Transverse colon (tissue), 4 donors: ENCODE measurements at regions not wholly inside any gene's neighbourhood (a gene's known extent, or its start where the extent isn't known, plus 50 kb on each side); places are given as distances from the start of the nearest gene placed in this dataset.

Experiments used
- DNase-seq: peaks from one replicate; pipeline ENCODE4 v3.0.0-alpha.2; 2019
- H3K27ac ChIP-seq, 4 donors: fragments of 200-600 bp; sonication (generic); 2 replicates each; pipeline ENCODE4 v1.5.1; 2016 to 2018; ENCODE audit warnings: inconsistent platforms in 4 of 4
- H3K27me3 ChIP-seq: fragments of 200-600 bp; sonication (generic); 2 replicates; pipeline ENCODE4 v1.5.1; 2017; ENCODE audit warnings: inconsistent platforms
- H3K36me3 ChIP-seq, 4 donors: fragments of 200-600 bp; sonication (generic); 2 replicates each; pipeline ENCODE4 v1.5.1; 2017 to 2019; ENCODE audit warnings: inconsistent platforms in 4 of 4
- H3K4me1 ChIP-seq, 4 donors: fragments of 200-600 bp; sonication (generic); 2 replicates each; pipeline ENCODE4 v1.5.1; 2017 to 2020; ENCODE audit warnings: inconsistent platforms in 4 of 4
- H3K4me3 ChIP-seq, 4 donors: fragments of 200-600 bp; sonication (generic); 1 replicate in 1 of 4; 2 replicates in 3 of 4; pipeline versions ENCODE4 v1.5.1 to v1.6.1; 2017 to 2019; ENCODE audit warnings: inconsistent platforms in 4 of 4
- H3K9me3 ChIP-seq, 2 donors: fragments of 200-600 bp; sonication (generic); 2 replicates each; pipeline ENCODE4 v1.5.1; 2017 to 2019; ENCODE audit warnings: inconsistent platforms in 2 of 2
- CTCF ChIP-seq, 5 experiments: fragments of 200-600 bp in 3 of 5; fragments of 450-650 bp in 2 of 5; sonication (generic) in 3 of 5; IDR thresholded peaks; 1 replicate in 2 of 5; 2 replicates in 3 of 5; pipeline ENCODE4 v1.5.1; 2016 to 2017; ENCODE audit warnings: antibody characterized with exemption in 5 of 5, inconsistent platforms in 3 of 5, mild to moderate bottlenecking in 2 of 5, moderate library complexity in 1 of 5
- EP300 ChIP-seq: sonication (generic); formaldehyde crosslinking; IDR thresholded peaks from one replicate; pipeline ENCODE4 v1.6.1; 2017; ENCODE audit warnings: antibody characterized with exemption, low read depth
- POLR2A ChIP-seq: fragments of 450-650 bp; IDR thresholded peaks from one replicate; pipeline ENCODE4 v1.6.1; 2016; ENCODE audit warnings: antibody characterized with exemption, mild to moderate bottlenecking, moderate library complexity
- POLR2AphosphoS5 ChIP-seq, 3 donors: sonication (generic); formaldehyde crosslinking; IDR thresholded peaks; one replicate each; pipeline ENCODE4 v1.6.1; 2016; ENCODE audit warnings: antibody characterized with exemption in 3 of 3
- WGBS, 2 donors: methylation state at CpG; one replicate each; pipeline ENCODE4 v1.1.5; 2018; ENCODE audit warnings: low coverage in 1 of 2; 5-methylcytosine and 5-hydroxymethylcytosine counted together
- in situ Hi-C, 4 donors: fragments of 200-750 bp; cut with MboI; loops; one replicate each; pipeline versions ENCODE4 v1.15.0 to v1.15.1; 2017; ENCODE audit warnings: low sequenced_read_pairs in 3 of 4, low pct_ligation_motif_present in 1 of 4, low pct_unique_long_range_greater_than_20kb in 1 of 4
- intact Hi-C: fragments of 100-400 bp; cut with DNase I; formaldehyde crosslinking; loops from one replicate; pipeline ENCODE4 v1.15.1; 2023; ENCODE audit warnings: low total_unique reads

DNA sequence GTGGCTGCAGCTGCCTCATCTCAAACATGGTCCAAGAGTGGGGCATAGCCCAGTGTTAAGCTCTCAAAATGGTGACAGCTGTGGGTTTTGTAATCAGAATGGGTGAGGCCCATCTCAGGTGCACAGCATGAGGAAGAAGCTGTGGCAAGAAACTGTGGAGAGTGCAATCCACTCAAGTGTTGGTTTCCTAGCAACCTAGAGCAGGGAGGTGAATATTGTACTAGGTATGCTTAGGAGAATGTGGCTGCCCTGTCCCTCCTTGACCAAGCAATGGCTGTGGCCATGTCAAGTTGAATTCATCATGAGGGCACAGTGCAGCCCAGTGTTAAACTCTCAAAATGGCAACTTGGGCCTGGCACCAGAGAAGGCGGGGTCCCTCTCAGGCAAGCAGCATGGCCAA, 160.5 kb upstream of the KCNN2 start:
- TF ChIP-seq POLR2AphosphoS5 (IDR thresholded peaks at IDR 0.05) = no peak
- TF ChIP-seq POLR2A = no peak
- TF ChIP-seq EP300 = no peak
- no peak for TF ChIP-seq CTCF (IDR thresholded peaks at IDR 0.05)
- no peaks in the 10 kb centered on the region for H3K27me3 ChIP-seq
- H3K4me3 ChIP-seq = no peak overlapping the region
- in situ Hi-C loops (no loop called here), intact Hi-C loops (no loop called here)
- 45% methylated on average over 1 of the region's 1 CpG; no CpG with 5 or more reads in 1 of the 2 donors for WGBS, 2 donors
- no peaks in the 10 kb centered on the region for H3K36me3 ChIP-seq
- no peaks in the 10 kb centered on the region for H3K4me1 ChIP-seq
- no peaks in the 10 kb centered on the region for H3K9me3 ChIP-seq
- no peak for DNase-seq
- no peak overlapping the region for H3K27ac ChIP-seq

- TF ChIP-seq EP300 = no peak
- no peak for TF ChIP-seq POLR2A
- TF ChIP-seq POLR2AphosphoS5 (IDR thresholded peaks at IDR 0.05) = no peak
- no peak for TF ChIP-seq CTCF (IDR thresholded peaks at IDR 0.05)
- Histone ChIP-seq H3K27me3 (no peaks in the 10 kb centered on the region), H3K36me3 (no peaks in the 10 kb centered on the region), H3K9me3 (no peaks in the 10 kb centered on the region), H3K4me1 (no peaks in the 10 kb centered on the region), H3K27ac (no peak overlapping the region), H3K4me3 (no peak overlapping the region)
- in situ Hi-C loops = no loop called here
- DNase-seq = no peak
- intact Hi-C loops = no loop called here
- WGBS, 2 donors = 72 to 74% methylated on average over 2 of the region's 2 CpGs
Observed at GRCh38 chr5:114204923-114205322, 156.9 kb upstream of the KCNN2 start.

GRCh38 chr5:114206640-114207039, 155.2 kb upstream of the KCNN2 start:
- 75 to 78% methylated on average over 3 of the region's 3 CpGs for WGBS, 2 donors
- DNase-seq = no peak
- no peaks in the 10 kb centered on the region for H3K36me3 ChIP-seq
- no peaks in the 10 kb centered on the region for H3K9me3 ChIP-seq
- in situ Hi-C loops = no loop called here
- H3K27me3 ChIP-seq = no peaks in the 10 kb centered on the region
- H3K27ac ChIP-seq = no peak overlapping the region
- H3K4me3 ChIP-seq = no peak overlapping the region
- intact Hi-C loops = no loop called here
- TF ChIP-seq EP300 (no peak), CTCF (IDR thresholded peaks at IDR 0.05) (no peak), POLR2AphosphoS5 (IDR thresholded peaks at IDR 0.05) (no peak), POLR2A (no peak)
- H3K4me1 ChIP-seq = no peaks in the 10 kb centered on the region

- intact Hi-C loops = no loop called here
- Histone ChIP-seq H3K36me3 (no peaks in the 10 kb centered on the region), H3K27ac (no peak overlapping the region), H3K4me1 (no peaks in the 10 kb centered on the region), H3K27me3 (no peaks in the 10 kb centered on the region), H3K9me3 (no peaks in the 10 kb centered on the region), H3K4me3 (no peak overlapping the region)
- in situ Hi-C loops = no loop called here
- WGBS, 2 donors = 67 to 69% methylated on average over 3 of the region's 3 CpGs
- DNase-seq = no peak
- TF ChIP-seq POLR2A (no peak), EP300 (no peak), CTCF (IDR thresholded peaks at IDR 0.05) (no peak), POLR2AphosphoS5 (IDR thresholded peaks at IDR 0.05) (no peak)
Observed at GRCh38 chr5:114207615-114208014, 154.3 kb upstream of the KCNN2 start.
